ENCODE measurements at regions not wholly inside any gene's neighbourhood (a gene's known extent, or its start where the extent isn't known, plus 50 kb on each side); places are given as distances from the start of the nearest gene placed in this dataset.
"Not testable (repeated sequence)": the region's sequence is repeated elsewhere in the genome, so short reads cannot be mapped to it uniquely, and the experiment has no call there.

DNA sequence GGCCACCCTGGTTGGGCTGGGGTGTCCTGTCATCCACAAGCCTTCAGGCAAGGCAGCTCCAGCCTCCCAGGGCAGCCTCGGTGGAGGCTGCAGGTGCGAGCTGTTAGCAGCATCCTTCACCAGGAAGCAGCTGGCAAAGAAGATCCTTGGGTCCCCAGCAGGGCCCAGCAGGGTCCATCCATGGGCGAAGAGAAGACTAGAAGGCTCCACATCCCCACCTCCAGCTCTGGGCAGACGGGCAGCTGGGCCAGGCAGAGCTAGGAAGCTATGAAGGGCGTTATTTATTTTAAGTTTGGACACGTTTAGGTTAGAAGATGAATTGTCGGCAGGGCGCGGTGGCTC is 348.5 kb downstream of the TCERG1L start:
- no peak for FAIRE-seq

DNA sequence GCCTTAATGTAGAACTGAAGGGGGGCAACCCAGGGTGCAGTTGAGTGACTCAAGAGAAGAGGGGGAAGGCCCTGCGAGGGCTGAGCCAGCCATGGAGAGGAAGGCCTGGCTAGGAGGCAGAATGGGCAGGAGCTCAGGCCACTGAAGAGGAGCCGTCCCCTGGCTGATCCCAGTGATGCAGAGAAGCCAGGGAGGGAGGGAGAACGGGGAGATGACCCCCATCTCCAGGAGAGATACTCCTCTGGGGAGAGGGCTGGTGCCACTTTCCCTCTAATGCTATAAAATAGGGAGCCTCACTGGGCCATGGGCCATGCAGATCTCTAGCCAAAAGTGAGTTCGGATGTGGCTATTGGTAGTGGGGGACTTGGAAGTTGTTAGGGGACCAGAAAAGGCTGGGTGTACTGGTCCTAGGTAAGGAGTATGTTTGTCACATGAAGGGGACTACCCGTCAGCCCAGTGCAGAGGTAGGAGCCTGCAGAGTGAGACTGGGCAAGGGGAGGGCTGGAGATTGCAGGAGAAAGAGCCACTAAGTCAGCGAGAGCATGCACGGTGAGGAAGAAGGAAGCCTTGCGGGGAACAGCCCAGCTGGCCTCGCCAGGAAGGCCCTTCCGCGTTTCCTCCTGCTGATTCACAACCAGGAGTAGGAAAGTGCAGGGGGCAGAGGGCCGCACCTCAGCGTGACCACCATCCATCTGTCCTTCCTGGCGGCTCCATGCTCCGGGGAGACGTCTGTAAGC is 347.6 kb downstream of the TCERG1L start:
- no peak for FAIRE-seq

DNA sequence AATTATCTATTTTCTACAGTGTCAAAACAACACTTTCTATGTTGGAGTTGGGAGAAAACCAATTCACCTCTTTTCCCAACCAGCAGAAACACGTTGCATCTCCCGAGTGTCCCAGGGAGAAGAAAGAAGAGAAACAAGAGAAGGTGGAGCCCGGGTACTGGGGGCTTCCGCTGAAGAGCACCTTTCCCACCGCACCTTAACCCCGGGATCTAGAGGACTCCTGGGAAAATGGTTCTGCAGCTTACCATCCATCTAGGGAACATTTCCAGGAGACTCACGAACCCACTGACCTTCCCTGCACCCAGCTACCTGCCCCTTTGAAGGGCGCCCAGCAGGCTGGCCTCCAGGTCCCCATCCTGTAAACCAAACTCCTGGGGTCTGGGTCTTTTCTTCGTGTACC is 346.8 kb downstream of the TCERG1L start:
- no peak for FAIRE-seq

DNA sequence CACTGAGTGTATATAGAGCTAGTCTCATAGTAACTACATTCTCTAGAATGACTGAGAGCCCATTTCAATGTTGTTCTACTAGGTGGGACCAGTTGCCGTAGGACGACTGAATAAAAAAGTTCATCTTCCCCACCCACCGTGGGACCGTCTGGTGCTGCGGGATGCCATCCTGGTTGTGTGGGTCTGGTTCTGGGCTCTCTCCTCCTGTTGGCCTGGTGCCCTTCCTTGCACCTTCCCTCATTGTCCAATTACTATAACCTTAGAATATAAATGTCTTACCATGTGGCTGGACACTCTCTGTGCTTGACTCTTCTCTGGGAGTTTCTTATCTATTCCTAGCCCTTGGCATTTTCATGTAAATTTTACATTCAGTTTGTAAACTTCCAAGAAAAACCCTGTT is 344.4 kb downstream of the TCERG1L start:
- no peak for FAIRE-seq

DNA sequence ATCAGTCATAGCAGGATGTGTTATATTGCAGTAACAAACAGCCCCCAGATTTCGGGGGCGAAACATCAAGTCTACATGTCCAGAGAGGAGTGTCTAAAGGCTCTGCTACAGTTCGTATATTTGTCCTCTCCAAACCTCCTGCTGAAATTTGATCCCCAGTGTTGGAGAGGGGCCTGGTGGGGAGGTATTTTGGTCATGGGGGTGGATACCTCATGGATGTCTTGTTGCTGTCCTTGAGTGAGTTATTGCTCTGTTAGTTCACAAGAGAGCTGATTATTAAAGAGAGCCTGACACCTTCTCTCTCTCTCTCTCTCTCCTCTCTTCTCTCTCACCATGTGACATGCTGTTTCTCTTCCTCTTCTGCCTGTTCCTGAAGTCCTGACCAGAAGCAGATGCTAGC is 343.7 kb downstream of the TCERG1L start:
- FAIRE-seq = no peak

DNA sequence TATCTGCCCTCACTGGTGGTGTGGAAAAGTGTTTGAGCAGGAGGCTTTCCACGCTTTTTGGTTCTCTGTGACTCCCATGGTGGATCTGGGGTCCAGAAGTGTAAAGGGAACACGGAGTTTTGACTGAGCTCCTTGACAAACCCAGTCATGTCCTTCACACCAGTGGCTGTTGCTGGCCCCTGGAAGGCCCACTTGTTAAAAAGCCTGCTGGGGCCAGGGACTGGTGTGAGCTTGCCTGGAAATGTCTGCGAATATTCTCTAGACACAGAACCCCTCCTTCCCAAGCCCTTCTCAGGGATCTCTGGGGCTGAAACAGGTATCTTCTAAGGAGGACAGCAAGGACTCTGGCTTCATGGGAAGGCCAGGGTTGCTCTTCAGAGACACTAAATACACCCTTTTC is 343.0 kb downstream of the TCERG1L start:
- FAIRE-seq = no peak

DNA sequence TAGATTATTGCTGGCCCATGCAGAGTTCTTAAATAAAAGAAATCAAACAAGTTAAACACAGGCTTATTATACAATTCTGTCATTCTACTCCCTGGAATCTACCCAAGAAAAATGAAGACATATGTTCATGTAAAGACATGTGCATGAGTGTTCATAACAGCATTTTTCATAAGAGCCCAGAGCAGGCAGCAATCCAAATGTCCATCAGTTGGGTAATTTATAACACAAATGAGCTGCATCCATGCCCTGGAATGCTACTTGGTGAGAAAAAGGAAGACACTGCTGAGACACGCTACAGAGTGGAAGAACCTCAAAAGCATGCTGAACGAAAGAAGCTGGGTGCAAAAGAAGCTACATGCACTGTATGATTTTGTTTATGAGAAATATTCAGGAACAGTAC is 342.6 kb downstream of the TCERG1L start:
- no peak for FAIRE-seq

DNA sequence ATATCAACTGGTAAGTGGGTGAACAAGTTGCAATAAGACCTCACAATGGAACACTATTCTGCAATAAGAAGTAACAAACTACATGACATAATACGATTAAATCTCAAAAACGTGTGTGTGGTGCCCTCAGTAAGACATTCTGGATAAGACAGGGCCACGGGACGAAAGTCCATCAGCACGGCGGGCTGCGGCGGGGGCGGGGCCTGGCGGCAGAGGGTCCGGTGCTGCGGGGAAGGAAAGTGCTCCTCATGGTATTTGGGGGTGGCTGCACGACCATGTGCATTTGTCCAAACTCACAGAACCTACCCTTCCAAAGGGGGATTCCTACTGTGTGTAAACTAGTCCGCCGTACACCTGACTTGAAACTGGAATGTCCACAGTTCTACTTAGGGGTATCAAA is 341.8 kb downstream of the TCERG1L start:
- no peak for FAIRE-seq

DNA sequence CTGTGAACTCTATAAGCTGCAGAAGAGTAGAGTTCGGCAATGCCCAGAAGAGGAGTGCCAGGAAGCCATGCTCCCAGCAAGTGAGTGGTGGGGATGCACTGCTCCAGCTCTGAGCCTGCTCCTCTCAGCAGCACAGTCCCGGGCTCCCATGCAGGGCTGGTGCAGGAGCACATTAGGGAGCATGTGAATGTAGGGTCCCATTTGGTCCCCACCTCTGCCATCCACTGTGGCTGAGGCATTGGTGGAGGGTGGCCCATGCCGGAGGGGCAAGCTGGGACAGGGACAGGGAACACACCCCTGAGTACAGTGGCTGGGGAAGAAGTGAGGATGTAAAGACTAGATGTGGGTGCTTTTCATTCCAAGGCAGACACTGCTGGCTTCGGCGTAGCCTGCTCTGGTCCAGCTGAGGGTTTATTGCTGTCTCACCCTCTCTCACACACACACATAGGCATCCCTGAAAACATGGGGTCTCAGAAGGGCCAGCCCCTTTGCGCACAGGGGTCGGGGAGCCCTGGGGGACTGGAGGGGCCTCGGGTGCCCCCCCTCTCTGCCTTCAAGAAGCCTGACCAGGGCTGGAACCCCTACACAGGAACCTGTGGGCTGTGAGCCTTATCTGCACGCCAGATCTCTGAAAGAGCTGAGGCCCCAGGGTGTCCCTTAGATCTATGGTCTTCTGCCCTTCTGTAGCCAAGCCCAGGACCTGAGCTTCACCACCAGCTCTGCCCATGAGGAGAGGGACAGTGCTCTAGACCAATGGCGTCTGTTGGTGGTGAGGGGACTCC is 341.0 kb downstream of the TCERG1L start:
- FAIRE-seq = no peak

DNA sequence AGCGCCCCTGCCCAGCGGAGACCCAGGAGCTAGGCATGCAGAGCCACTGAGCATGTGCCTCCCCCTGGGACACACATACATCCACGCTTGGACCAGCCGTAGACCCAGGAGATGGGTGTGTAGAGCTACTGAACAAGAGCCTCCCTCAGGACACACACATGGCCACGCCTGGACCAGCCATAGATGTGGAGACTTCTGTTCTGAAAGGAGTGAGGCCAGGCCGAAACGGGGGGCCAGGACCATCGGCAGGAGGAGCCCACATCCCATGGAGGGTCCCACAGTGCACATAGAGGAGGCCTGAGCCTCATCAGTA is 340.4 kb downstream of the TCERG1L start:
- no peak for FAIRE-seq

DNA sequence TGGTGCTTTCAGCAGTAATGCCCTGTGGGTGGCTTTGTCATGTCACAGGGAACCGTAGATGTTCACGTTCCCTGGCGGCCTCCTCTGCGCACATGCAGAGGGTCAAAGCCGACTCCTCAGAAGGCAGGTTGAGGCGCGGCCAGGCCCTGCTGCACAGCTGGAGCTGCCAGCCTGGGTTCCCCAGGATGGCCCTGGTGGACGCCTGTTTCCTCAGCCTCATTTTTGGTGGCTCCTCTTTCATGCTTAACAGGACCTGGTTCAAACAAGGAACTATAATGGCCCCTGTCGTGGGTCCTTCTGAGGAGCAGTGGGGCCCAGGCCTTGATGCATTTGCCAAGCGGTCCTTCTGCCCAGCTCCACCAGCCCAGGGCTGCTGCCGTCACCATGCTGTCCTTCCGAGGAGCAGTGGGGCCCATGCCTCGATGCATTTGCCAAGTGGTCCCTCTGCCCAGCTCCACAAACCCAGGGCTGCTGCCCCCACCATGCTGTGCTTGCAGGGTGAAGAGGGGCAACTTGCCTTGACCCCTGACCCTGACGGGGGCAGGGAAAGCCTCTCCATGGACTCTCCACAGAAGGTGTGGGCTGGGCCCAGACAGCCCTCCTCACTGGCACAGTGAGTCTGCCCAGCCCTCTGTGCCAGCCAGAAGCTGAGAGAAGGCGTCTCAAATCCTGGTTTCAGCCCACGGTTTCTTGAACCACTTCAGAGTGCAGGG is 338.2 kb downstream of the TCERG1L start:
- FAIRE-seq = no peak

DNA sequence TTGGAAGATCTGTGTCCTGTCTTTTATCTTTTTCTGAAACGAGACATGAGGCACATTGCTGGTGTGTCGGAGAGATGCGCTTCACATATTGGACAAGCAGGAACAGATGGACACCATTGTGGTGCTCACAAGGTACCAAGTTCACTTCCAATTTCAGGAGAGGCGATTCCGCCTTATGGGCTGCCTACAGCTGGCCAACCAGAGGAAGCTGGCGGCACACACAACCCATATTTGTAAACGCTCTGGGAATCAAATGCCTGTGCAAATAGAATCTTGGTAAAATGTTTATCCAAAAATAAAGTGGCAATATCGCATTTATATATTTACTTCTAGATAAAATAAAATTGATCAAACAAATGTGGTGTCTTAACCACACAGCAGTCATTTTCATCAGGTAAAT is 337.4 kb downstream of the TCERG1L start:
- no peak for FAIRE-seq

DNA sequence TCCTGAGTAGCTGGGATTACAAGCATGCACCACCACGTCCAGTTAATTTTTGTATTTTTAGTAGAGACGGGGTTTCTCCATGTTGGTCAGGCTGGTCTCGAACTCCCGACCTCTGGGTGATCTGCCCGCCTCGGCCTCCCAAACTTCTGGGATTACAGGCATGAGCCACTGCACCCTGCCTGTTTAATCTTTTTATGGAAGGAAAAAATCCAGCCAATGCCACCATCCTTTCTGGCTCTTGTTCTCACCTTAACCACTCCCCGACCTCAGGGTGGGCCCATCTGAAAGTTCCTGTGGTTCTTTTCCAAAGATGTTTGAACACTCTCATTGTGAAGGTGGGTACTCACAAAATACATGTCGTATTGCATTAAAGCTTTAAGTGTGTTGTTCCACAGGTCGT is 336.2 kb downstream of the TCERG1L start:
- FAIRE-seq = not testable (repeated sequence)

DNA sequence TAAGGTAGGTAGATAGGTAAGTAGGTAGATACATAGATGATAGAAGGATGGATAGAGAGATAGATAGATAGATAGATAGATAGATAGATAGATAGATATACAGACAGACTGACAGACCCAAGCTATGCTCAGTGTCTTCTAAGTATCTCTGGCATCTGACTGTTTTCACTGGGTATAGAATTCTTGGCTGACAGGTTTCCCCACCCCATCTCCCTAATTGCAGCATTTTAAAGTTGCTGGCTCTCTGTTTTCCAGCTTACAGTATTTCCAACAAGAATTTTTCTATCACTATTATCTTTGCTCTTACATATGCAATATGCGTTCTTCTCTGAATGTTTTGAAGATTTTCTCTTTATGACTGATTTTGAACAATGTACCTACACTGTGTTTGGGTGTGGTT is 328.7 kb downstream of the TCERG1L start:
- FAIRE-seq = no peak

DNA sequence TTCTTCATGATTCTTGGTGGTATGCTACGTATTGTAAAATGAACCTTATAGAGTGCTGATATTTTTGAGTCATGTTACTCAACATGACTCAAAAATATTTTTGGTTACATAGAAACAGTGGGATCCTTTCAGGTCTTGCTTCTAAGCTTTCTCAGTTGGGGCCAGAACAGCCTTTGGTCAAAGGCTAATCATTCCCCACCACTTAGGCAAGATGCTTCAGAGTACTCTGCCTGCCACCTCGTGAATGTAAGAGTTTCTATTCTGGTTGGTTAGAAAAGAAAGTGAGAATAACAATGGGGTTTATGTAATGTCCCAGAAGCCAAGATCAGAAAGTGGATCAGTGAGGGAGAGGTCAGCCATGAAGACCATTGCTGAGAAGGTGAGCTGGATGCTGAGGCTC is 327.8 kb downstream of the TCERG1L start:
- no peak for FAIRE-seq

DNA sequence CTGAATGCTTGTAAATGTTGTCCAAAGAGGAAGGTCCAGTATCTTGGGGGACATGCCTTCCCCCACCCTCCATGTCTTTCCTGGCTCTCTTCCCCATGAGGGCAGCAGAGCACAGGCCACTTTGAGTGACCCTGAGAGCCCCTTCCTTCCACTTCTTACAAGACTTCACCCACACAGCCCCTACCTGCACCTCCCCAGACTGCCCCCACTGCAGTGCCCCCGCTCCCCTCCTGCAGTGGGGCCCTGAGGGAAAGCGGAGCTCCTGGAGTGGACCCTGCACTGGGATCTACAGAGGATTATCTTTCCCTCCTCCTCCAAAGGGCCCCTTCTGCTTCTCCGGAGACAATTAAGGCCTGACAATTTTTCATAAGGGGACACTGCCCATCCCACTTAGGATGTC is 326.8 kb downstream of the TCERG1L start:
- FAIRE-seq = no peak

DNA sequence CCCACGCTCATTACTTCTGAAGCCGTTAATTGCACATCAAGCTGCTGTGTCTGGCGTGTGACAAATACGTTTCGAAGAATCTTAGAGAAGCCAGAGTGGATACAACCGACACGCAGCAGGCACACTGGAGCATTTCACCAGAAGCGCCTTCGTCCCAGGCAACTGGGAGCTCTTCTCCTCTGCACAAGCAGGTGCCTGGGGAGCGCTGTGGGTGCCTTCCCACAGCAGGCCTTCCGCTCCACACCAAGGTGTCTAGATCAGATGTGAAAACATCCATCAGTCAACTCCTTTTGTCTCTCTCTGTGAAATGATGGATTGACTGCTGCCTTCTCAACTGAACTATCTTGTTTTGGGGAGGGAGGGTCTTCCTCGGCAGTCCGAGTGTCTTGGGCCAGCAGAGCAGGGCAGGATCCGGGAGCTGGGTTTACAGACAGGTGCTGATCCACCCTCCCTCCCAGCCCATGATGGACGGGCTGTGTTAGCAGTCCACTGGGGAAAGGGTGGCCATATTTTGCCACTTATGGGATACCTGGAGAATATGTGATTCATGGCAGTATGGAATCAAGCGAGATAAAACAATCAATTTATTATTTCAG is 326.3 kb downstream of the TCERG1L start:
- FAIRE-seq = no peak

DNA sequence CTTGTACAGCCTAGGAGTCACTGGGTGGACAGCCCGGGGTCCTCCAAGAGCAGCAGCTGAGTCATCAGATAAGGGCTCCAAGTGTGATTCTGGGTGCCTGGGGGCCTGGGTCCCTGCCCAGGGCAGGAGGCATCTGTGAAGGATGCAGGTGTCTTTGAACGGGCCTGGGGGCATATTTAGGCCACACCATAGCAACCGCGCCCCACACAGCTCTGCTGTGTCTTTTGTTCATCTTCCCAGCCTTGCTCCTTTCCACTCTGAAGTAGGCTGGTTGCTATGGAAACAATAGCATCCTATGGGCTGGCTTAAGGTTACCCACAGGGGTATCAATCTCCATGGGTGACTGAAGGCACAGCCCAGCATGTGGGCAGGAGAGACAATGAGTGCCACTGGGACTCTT is 324.7 kb downstream of the TCERG1L start:
- no peak for FAIRE-seq

DNA sequence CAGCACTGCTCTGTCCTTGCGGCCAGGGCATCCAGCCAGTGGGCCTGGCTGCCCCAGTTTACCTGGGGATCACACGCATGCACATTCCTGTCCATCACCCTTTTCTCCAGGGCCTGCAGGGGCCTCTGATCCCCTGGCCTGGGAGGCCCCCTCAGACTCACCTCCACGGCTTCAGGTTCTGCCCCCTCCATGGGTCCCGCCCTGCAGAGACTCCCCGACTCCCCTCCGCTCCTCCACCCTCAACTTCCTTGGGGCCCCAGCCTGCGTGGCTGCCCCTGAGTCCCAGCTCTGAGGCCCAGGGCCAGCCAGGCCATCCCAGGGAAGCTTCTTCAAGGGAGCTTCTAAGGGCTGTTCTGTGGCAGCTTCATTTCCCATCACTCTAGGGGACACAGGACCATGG is 324.1 kb downstream of the TCERG1L start:
- FAIRE-seq = no peak

DNA sequence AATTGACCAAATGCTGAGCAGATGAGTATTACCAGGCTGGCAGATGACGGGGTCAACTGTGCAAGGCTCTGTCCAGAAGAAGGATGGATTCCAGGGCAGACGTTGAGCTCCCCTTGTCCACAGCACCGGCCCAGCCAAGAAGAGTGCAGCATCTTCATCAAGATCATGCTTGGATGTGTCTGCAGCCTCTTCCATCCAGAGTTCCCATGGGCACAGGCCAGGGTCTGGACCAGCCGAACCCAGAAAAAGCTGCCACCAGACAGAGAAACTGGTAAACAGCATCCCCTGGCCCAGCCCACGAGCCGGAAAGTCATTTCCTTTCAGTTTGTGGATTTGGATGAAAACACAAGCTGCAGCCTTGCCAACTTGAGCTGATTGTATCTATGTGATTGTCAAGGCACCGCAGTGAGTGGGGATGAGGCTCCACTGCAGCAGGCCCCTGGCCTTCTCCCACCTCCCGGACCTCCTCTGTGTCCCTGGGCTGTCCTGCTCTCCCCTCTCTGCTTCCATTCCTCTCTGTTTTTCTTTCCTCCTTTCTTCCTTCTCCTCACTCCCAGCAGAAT is 321.8 kb downstream of the TCERG1L start:
- FAIRE-seq = no peak

DNA sequence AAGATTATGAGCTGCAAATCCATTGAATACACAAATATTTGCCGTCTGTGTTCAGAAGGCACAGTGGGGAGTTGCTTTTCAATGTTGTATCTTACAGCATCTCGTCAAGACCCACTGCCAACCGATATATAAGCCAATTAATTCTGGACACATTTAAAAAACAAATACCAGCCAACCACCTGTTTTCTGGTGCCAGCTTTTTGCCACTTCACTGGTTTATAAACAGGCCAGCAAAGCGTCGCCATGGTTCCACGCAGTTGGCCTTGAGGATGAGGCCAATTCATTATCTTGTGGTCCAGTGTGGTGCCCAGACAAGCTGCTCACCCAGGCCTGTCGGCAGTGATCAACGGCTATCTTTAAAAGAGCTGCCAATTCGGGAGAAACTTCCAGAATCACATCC is 321.0 kb downstream of the TCERG1L start:
- FAIRE-seq = no peak

DNA sequence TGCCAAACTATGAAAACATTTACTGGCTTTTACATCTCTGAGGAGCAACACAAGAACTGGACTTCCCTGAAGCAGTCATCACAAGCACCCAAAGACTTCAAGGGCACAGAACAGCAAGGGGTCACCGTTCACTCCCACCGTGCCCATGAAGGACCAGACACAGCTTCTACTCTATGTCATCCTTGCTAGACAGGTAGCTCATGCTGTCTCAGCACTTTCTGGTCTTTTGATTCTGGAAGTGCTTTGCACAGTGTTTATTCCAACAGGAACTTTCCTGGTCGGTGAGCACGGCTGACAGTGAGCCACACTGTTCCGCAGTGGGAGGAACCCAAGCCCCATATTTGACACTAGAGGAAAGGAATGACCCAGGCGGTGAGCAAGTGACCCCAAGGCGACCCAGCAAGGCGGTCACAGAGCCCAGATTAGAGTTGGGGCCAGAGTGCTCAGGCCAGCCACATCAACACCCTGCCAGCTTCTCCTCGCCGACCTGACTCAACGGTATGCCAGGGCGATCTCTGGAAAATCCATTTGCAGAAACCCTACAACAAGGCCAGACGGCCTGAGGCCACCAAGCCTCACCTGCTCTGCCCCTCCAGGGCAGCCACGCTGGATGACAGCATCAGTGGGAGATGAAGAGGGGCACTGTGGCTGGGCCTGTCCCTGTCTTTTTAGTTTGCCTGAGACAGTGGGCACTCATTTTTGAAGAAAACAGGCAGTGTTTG is 318.6 kb downstream of the TCERG1L start:
- FAIRE-seq = no peak

DNA sequence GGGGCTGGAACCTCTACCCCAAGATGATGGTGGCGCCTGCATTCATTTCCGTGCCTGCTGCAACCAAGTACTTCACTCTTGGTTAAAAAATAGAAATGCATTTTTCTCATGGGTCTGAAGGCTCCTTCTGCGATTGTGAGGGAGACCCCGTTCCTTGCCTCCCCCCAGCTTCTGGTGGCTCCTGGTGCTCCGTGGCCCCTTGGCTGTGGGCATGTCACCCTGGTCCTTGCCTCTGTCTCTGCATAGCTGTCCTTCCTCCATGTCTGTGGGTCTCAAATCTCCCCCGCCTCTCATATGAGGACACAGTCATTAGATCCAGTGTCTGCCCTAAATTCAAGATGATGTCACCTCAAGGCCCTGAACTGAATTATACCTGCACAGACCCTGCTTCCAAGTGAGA is 317.9 kb downstream of the TCERG1L start:
- no peak for FAIRE-seq

Data from A204.1 (cell line).